ENCODE measurements at regions not wholly inside any gene's neighbourhood (a gene's known extent, or its start where the extent isn't known, plus 50 kb on each side); places are given as distances from the start of the nearest gene placed in this dataset.

DNA sequence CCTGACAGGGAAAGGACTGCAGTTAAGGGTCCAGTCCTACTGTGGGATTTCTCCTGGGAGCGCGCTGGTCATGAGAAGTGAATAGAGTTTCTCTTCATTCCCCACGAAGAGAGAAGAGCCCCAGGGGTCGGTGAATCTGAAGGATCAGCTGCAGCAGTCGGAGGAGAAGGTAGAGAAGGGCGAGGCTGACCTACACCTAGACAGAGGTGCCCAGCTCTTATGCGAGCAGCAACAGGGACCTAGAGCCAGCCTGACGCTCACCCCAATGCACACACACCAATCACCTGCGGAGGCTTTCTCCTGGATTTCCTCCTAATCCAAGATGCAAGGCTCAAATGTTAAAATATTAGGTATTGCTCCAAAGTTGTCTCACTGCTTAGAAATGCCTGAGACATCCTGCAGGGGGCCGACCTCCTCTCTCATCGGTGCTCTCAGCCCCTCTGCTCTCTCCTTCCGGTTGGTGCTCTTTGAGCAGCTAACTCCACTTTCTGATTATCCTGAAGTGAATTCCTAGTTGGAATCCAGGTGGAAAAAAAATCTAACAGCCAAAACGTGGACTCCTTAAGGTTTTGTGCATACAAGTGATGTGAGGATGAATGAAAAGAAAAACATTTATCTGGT, 176.4 kb downstream of the AHR start:
- TF ChIP-seq, protein P1, sequence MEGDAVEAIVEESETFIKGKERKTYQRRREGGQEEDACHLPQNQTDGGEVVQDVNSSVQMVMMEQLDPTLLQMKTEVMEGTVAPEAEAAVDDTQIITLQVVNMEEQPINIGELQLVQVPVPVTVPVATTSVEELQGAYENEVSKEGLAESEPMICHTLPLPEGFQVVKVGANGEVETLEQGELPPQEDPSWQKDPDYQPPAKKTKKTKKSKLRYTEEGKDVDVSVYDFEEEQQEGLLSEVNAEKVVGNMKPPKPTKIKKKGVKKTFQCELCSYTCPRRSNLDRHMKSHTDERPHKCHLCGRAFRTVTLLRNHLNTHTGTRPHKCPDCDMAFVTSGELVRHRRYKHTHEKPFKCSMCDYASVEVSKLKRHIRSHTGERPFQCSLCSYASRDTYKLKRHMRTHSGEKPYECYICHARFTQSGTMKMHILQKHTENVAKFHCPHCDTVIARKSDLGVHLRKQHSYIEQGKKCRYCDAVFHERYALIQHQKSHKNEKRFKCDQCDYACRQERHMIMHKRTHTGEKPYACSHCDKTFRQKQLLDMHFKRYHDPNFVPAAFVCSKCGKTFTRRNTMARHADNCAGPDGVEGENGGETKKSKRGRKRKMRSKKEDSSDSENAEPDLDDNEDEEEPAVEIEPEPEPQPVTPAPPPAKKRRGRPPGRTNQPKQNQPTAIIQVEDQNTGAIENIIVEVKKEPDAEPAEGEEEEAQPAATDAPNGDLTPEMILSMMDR (IDR thresholded peaks at IDR 0.05): no peak
- TF ChIP-seq POLR2A (IDR thresholded peaks at IDR 0.05): no peak
- no peak for TF ChIP-seq EP300 (IDR thresholded peaks at IDR 0.05; ENCODE audit: low read depth)
